GM12864 (cell line): ENCODE measurements at regions not wholly inside any gene's neighbourhood (a gene's known extent, or its start where the extent isn't known, plus 50 kb on each side); places are given as distances from the start of the nearest gene placed in this dataset.

Experiments used
- DNase-seq: peaks from one replicate; pipeline ENCODE4 v3.0.0-alpha.2; 2011; ENCODE audit warnings: low read depth
- H3K4me3 ChIP-seq: 2 replicates; pipeline ENCODE4 v1.5.1; 2011; ENCODE audit warnings: mild to moderate bottlenecking, low read depth, low read length, control low read depth
- CTCF ChIP-seq: IDR thresholded peaks from 2 replicates; pipeline ENCODE4 v1.5.1; 2011; ENCODE audit warnings: low read depth, mild to moderate bottlenecking, moderate library complexity, low read length, control low read depth, inconsistent platforms; ENCODE audit errors: missing control alignments

GRCh38 chr11:82586581-82586980, 147.1 kb downstream of the FAM181B start:
- no peak for DNase-seq
- no peak overlapping the region for H3K4me3 ChIP-seq
- TF ChIP-seq CTCF: no peak

GRCh38 chr11:82577246-82577645, 156.4 kb downstream of the FAM181B start:
- no peak overlapping the region for H3K4me3 ChIP-seq
- TF ChIP-seq CTCF: no peak

GRCh38 chr11:82560836-82561235, 172.8 kb downstream of the FAM181B start:
- no peak for DNase-seq
- TF ChIP-seq CTCF: no peak

More at GRCh38 chr11:82577246-82577645, 156.4 kb downstream of the FAM181B start:
- no peak for DNase-seq

GRCh38 chr11:82559609-82560008, 174.1 kb downstream of the FAM181B start:
- H3K4me3 ChIP-seq: no peak overlapping the region
- DNase-seq: no peak
- TF ChIP-seq CTCF: no peak

More at GRCh38 chr11:82560836-82561235, 172.8 kb downstream of the FAM181B start:
- H3K4me3 ChIP-seq: no peak overlapping the region

GRCh38 chr11:82557274-82557673, 176.4 kb downstream of the FAM181B start:
- TF ChIP-seq CTCF: no peak
- DNase-seq: peak; percentile 7
- no peak overlapping the region for H3K4me3 ChIP-seq

- no peak overlapping the region for H3K4me3 ChIP-seq
- no peak for DNase-seq
- TF ChIP-seq CTCF: no peak
Measured at GRCh38 chr11:82556210-82556609, 177.5 kb downstream of the FAM181B start.

GRCh38 chr11:82546661-82547557, 186.8 kb downstream of the FAM181B start:
- no peak for TF ChIP-seq CTCF
- no peak for DNase-seq
- no peak overlapping the region for H3K4me3 ChIP-seq
